Keratinocyte (primary cell): ENCODE measurements at regions not wholly inside any gene's neighbourhood (a gene's known extent, or its start where the extent isn't known, plus 50 kb on each side); places are given as distances from the start of the nearest gene placed in this dataset.

Experiments
- DNase-seq: peaks from one replicate; pipeline ENCODE4 v3.0.0-alpha.2; 2011; ENCODE audit warnings: low read depth, missing footprints, low spot score
- FAIRE-seq: peaks from 2 replicates; lab custom pipeline; 2011; peaks lifted over from hg19 to GRCh38; lab: Jason Lieb, UNC
- H2AFZ ChIP-seq: 2 replicates; pipeline ENCODE4 v1.6.0; 2012; ENCODE audit warnings: low read length, control low read depth, inconsistent platforms; ENCODE audit not compliant: control insufficient read depth
- H3K27ac ChIP-seq: 2 replicates; pipeline ENCODE4 v1.5.1; 2011; ENCODE audit warnings: low read length; ENCODE audit not compliant: control insufficient read depth, insufficient read depth
- H3K27me3 ChIP-seq: 3 replicates; pipeline ENCODE4 v1.6.0; 2011; ENCODE audit warnings: low read length; ENCODE audit not compliant: control insufficient read depth, insufficient read depth; ENCODE audit errors: extremely low read depth
- H3K36me3 ChIP-seq, 2 experiments: 2 replicates in 1 of 2; 3 replicates in 1 of 2; pipeline ENCODE4 v1.5.1; 2011; ENCODE audit warnings: low read length in 2 of 2, mild to moderate bottlenecking in 1 of 2; ENCODE audit not compliant: control insufficient read depth in 2 of 2, insufficient read depth in 2 of 2; ENCODE audit errors: extremely low read depth in 1 of 2
- H3K4me1 ChIP-seq: 3 replicates; pipeline ENCODE4 v1.5.1; 2011; ENCODE audit warnings: low read length; ENCODE audit not compliant: control insufficient read depth, insufficient read depth; ENCODE audit errors: extremely low read depth
- H3K4me2 ChIP-seq: 3 replicates; pipeline ENCODE4 v1.6.0; 2011; ENCODE audit warnings: low read depth, low read length; ENCODE audit not compliant: control insufficient read depth, insufficient read depth; ENCODE audit errors: extremely low read depth
- H3K4me3 ChIP-seq, 3 experiments: fragments of 200-600 bp in 1 of 3; sonication (generic) in 1 of 3; 2 replicates in 2 of 3; 3 replicates in 1 of 3; pipeline ENCODE4 v1.5.1; 2011 to 2016; ENCODE audit warnings: low read length in 3 of 3, mild to moderate bottlenecking in 3 of 3, control low read depth in 2 of 3, inconsistent platforms in 1 of 3, low read depth in 1 of 3, mixed read lengths in 1 of 3, mixed run types in 1 of 3, moderate library complexity in 1 of 3; ENCODE audit not compliant: control insufficient read depth in 2 of 3, insufficient read depth in 2 of 3; ENCODE audit errors: extremely low read depth in 1 of 3
- H3K79me2 ChIP-seq: 2 replicates; pipeline ENCODE4 v1.6.0; 2012; ENCODE audit warnings: low read length; ENCODE audit not compliant: control insufficient read depth, insufficient read depth
- H3K9ac ChIP-seq: 3 replicates; pipeline ENCODE4 v1.6.0; 2011; ENCODE audit warnings: low read length; ENCODE audit not compliant: control insufficient read depth, insufficient read depth; ENCODE audit errors: extremely low read depth
- H3K9me1 ChIP-seq: 3 replicates; pipeline ENCODE4 v1.6.0; 2011; ENCODE audit warnings: low read length; ENCODE audit not compliant: control insufficient read depth, insufficient read depth; ENCODE audit errors: extremely low read depth
- H3K9me3 ChIP-seq: 2 replicates; pipeline ENCODE4 v1.5.1; 2012; ENCODE audit warnings: low read depth, low read length; ENCODE audit not compliant: control insufficient read depth
- H4K20me1 ChIP-seq: 3 replicates; pipeline ENCODE4 v1.6.0; 2011; ENCODE audit warnings: low read length; ENCODE audit not compliant: control insufficient read depth, insufficient read depth; ENCODE audit errors: extremely low read depth
- CTCF ChIP-seq, 3 experiments: IDR thresholded peaks in 1 of 3; conservative IDR thresholded peaks in 1 of 3; optimal IDR thresholded peaks in 1 of 3; 2 replicates in 2 of 3; 3 replicates in 1 of 3; pipeline versions ENCODE3 to v1.5.1; 2011; ENCODE audit warnings: low read length in 3 of 3, mild to moderate bottlenecking in 3 of 3, moderate library complexity in 2 of 3, control low read depth in 1 of 3, inconsistent platforms in 1 of 3; ENCODE audit not compliant: insufficient read depth in 2 of 3; ENCODE audit errors: extremely low read depth in 1 of 3
- EZH2 ChIP-seq: IDR thresholded peaks from one replicate; pipeline ENCODE4 v1.6.1; 2012; ENCODE audit warnings: inconsistent platforms, mild to moderate bottlenecking, low read length, moderate library complexity
- dilution Hi-C: fragments of 300-500 bp; cut with MboI; formaldehyde crosslinking; loops from one replicate; pipeline ENCODE4 v1.7.0; 2020; ENCODE audit warnings: low sequenced_read_pairs; ENCODE audit not compliant: extremely low pct_ligation_motif_present

GRCh38 chr4:133316909-133317308, 167.8 kb downstream of the PCDH10 start:
- Histone ChIP-seq H3K79me2 (no peaks in the 10 kb centered on the region), H3K4me2 (no peak overlapping the region), H3K4me3 (no peak overlapping the region), H2AFZ (no peak overlapping the region), H3K9me1 (no peaks in the 10 kb centered on the region), H4K20me1 (no peaks in the 10 kb centered on the region), H3K27me3 (no peaks in the 10 kb centered on the region), H3K9ac (no peak overlapping the region), H3K36me3 (no peaks in the 10 kb centered on the region), H3K27ac (no peak overlapping the region), H3K9me3 (no peaks in the 10 kb centered on the region), H3K4me1 (no peaks in the 10 kb centered on the region)
- dilution Hi-C loops: no loop called here
- FAIRE-seq: no peak
- no peak for DNase-seq
- TF ChIP-seq EZH2 (no peak), CTCF (optimal IDR thresholded peaks at IDR 0.05 in 1 of 3, IDR thresholded peaks at IDR 0.05 in 1 of 3, conservative IDR thresholded peaks at IDR 0.05 in 1 of 3; ENCODE audit: extremely low read depth in 1 of 3, insufficient read depth in 2 of 3, low read length in 3 of 3) (no peak)

GRCh38 chr4:133314991-133315390, 165.9 kb downstream of the PCDH10 start:
- no peaks in the 10 kb centered on the region for H3K9me1 ChIP-seq
- H3K36me3 ChIP-seq: no peaks in the 10 kb centered on the region
- H3K4me3 ChIP-seq: no peak overlapping the region
- no peaks in the 10 kb centered on the region for H3K27me3 ChIP-seq
- H3K9me3 ChIP-seq: no peaks in the 10 kb centered on the region
- H3K27ac ChIP-seq: no peak overlapping the region
- no peaks in the 10 kb centered on the region for H3K79me2 ChIP-seq
- no peak overlapping the region for H3K9ac ChIP-seq
- DNase-seq: no peak
- no peak overlapping the region for H3K4me2 ChIP-seq
- no peak for TF ChIP-seq EZH2
- TF ChIP-seq CTCF (optimal IDR thresholded peaks at IDR 0.05 in 1 of 3, IDR thresholded peaks at IDR 0.05 in 1 of 3, conservative IDR thresholded peaks at IDR 0.05 in 1 of 3; ENCODE audit: extremely low read depth in 1 of 3, insufficient read depth in 2 of 3, low read length in 3 of 3): no peak
- H3K4me1 ChIP-seq: no peaks in the 10 kb centered on the region
- dilution Hi-C loops: no loop called here
- no peaks in the 10 kb centered on the region for H4K20me1 ChIP-seq
- H2AFZ ChIP-seq: no peak overlapping the region
- FAIRE-seq: no peak
